Activated CD8-positive, alpha-beta memory T cell treated with anti-CD3 and anti-CD28 coated beads for 24 hours (primary cell): ENCODE measurements at regions not wholly inside any gene's neighbourhood (a gene's known extent, or its start where the extent isn't known, plus 50 kb on each side); places are given as distances from the start of the nearest gene placed in this dataset.

Source experiments
- DNase-seq: peaks from one replicate; pipeline ENCODE4 v3.0.0-alpha.2; 2020

DNA sequence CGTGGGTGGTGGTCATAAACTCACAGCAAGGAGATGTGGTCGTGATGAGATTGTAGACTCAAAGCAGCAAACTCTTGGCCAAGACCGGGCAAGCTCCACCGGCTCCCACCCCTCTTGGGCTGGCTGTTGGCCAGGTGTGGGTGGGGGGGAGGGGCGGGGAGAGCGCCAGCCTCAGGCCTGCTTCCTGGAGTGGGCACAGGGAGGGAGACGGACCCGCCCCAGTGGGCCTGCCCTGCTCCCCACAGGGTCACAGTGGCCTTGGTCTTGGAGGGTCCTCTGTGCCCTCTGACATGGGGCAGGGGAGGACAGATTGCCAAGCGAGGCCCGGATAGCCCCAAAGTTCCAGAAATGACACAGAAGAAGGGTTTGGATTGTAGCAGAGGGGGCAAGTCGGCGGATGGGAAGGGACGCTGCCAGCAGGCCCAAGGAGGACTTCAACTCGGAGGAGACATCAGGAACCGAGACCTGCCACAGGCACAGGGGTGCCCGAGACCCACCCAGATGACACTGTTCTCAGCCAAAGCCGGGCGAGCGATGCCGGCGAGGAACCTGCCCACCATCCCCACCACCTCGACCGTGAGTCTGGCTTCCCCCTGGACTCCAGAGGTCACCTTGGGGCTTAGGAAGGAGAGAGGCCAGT lies 85.4 kb upstream of the ACTRT2 start:
- DNase-seq: no peak

DNA sequence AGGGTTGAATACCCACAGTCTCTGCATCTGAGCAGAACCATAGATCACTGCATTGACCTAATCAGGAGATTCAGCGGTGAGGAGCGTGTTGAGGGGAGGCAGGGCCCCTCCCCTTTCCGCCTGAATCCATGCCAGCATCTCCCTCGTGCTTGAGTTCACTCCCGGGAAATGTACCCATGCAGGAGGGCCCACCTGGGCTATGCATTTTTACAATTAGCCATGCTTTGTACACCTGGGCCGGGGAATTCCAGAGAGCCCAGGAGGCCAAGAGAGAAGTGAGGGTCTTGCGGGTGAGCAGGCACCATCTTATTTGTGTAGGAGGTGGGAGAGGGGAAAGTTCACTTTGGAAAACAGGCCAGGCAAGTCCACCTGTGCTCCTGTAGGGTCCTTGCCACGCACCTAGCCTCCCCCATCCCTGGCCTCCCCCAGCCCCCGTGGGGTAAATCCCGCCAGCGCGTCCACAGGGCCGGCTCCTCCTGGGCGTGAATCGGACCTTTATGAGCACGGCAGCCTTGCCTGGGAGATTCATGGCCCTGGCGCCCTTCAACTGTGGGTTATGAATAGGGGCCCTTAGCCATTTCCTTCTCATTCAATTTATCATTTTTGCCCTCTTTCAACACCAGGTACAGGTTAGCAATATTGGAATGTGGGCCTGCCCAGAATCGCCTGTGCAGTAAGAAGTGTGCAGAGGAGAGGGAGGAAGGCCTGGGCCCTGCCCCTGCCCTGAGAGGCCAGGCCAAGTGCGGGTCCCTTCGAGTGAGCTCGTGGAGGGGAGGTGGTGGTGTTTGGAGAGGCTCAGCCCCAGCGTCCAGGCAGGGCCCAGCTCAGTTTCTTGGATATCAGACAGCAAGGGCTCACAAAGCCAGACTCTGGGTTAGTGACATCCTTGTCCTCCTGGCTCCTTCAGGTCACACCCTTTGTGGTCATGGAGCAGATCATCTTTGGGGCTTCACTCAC lies 84.4 kb upstream of the ACTRT2 start:
- no peak for DNase-seq

DNA sequence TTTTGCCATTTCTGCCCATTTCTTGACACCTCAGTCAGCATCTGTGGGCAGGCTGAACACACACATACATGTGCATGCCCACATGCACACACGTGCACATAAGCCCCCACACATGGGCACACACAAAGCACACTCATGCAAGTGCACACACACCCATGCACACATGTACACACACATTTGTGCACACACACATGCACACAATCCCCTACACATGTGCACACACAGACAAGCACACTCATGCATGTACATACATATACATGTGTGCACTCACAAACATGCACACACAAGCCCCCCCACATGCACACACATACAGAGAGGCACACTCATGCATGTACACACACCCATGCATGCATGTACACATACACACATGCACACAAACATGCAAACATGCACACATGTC lies 83.5 kb upstream of the ACTRT2 start:
- DNase-seq: no peak

DNA sequence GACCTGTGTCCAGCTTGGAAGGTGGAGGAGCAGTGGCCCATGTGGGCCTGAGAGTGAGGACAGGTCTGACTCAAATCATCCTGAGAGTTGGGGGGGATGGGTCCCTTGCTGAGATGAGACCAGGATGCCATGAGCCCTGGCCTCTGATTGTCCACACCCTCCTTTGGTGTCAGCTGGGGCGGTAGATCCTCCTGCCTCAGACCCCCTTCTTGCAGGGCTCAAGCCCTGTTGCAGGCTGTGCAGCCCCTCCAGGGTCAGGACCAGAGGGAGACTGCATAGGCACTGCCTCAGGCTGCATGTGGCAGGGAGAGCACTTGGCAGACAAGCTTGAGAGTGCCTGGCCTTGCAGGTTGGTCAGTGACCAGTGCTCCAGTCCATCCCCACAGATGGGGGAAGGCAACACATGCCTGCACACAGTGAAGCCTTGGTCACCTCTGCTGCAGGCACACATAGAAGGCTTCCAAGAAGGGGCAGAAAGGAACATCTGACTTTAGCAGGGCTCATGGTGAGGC lies 82.2 kb upstream of the ACTRT2 start:
- no peak for DNase-seq

DNA sequence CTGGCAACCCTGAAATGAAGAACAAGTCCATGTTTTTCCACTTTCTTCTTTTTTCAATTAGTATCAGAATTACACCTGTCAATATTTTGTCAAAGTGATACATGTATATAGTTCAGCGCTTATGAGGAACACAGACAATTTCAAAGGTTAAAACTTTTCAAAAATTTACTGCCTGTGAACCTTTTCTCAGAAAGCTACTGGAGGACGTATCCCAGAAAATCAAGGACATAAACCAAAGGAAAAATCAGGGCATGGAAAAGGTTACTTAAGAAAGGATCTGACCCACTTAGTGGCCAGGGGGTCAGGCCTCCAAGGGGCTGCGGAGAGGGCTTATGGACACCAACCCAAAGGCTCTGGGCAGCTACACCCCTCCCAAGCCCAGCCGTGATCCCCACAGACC lies 81.1 kb upstream of the ACTRT2 start:
- no peak for DNase-seq

DNA sequence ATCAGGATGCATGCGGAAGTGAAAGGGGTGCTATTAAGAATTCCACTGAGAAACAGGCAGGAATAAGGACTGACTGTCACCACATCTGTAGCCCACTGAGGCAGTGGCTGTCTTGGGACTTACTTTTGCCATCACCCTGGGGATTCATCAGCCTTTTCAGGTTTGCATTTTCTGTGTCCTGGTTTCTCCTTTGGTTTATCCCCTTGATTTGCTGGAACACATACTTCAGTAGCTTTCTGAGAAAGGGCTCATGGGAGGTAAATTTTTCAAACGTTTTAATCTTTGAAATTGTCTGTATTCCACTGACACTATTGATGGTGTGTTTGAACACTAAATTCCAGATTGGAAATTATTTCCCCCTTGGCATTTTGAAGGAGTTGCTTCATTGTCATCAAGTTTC lies 80.2 kb upstream of the ACTRT2 start:
- DNase-seq: no peak

DNA sequence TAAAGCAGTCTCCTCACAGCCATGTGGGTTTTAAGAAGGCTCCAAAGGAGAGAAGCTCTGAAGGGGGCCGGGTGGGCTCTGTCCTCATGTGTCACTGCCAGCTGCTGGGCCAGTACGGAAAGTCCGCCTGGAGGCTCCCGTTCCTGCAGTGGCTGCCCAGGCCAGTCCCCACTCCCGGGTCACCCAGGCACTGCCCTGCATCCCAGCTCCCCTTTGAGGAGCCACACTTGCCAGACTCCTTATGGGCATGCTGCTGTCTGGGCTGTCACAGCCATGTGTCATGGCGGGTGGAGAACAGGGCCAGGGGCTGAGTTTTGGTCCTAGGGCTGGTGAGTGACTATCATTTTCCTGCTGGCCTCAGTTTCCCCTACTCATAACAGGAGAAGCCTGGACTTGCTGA lies 79.4 kb upstream of the ACTRT2 start:
- no peak for DNase-seq

DNA sequence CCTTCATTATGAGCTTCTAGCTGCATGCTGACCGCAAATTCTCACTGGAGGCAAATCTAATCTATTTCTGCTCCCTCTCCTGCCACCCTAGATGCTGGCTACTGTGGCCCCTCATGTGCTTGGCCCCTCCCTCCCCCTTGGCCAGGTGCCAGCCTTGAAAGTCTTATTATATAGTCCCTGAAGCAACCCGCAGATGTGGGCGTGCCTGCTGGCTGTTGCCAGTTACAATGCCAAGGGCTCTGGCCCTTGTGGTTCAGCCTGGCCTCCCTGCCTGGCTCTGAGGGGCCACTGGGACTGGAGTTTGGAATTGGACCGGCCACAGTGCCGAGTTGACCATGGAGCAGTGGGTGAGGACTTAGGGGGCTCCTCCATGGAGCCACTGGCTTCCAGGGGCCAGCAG lies 78.9 kb upstream of the ACTRT2 start:
- DNase-seq: no peak

DNA sequence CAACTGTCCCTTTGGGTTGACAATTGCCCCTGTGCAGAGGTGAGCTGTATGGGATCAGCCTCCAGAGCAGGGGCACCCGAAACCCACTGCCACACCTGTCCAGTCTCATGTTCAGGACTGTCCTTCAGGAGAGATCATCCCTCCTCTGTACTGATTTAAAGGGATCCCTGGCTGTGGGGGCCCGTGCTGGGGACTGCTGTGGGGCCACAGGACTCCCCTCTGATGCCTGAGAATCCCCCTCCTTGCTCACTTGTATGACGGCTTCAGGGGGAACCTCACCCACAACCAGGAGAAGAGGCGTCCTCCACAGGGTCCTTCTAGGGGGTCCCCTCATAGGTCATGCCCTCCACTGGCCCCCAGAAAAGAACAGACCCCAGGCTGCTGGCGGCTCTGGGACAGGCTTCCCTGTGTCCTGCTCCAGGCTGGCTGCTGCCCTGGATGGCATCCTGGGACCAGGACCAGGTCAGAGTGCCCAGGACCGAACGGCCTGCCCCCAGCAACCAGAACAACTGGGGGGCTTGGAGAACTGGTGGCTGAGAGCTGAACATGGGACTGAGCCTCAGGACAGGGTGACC lies 77.5 kb upstream of the ACTRT2 start:
- DNase-seq: no peak

DNA sequence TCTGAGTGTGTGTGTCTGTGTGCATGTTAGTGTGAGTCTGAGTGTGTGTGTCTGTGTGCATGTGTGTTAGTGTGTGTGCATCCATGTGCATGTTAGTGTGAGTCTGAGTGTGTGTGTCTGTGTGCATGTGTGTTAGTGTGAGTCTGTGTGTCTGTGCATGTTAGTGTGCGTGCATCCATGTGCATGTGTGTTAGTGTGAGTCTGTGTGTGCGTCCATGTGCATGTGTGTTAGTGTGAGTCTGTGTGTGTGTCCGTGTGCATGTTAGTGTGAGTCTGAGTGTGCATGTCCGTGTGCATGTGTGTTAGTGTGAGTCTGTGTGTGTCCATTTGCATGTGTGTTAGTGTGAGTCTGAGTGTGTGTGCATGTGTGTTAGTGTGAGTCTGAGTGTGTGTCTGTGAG lies 76.6 kb upstream of the ACTRT2 start:
- DNase-seq: no peak

DNA sequence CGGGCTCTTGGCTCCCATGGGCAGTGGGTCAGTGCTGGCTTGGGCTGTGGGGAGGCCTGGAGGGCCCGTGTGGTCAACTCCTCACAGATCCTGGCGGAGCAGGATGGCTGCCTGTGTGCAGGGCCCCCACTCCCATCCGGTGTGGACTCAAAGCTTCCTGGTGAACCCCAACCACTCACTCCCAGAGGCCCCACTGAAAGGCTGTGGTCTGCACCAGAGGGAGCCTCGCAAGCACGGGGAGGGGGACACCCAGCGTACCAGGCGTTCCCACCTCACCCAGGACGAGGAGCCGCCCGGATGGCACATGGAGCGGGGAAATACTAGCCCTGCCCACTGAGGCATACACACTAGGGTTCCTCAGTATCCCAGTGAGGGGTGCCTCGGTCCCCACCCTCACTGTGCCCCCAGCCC lies 75.4 kb upstream of the ACTRT2 start:
- no peak for DNase-seq

DNA sequence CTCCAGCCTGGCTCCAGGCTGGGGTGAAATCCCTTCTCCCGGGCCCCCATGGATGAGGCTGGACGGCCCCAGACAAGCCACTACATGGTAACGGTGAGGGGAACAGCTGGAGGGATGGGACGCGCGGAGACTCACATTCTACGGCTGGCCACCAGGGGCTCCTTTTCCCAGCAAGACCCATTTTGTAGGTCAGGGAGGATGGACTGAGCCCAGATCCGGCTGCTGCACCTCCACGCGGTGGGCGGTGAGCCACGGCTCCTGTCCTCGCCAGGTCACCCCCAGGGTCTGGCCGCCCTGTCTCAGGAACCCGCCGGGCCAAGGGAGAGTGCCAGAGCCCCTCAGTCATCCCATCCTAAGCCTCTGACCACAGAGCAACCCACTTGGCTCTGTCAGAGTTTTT lies 75.0 kb upstream of the ACTRT2 start:
- DNase-seq: no peak

DNA sequence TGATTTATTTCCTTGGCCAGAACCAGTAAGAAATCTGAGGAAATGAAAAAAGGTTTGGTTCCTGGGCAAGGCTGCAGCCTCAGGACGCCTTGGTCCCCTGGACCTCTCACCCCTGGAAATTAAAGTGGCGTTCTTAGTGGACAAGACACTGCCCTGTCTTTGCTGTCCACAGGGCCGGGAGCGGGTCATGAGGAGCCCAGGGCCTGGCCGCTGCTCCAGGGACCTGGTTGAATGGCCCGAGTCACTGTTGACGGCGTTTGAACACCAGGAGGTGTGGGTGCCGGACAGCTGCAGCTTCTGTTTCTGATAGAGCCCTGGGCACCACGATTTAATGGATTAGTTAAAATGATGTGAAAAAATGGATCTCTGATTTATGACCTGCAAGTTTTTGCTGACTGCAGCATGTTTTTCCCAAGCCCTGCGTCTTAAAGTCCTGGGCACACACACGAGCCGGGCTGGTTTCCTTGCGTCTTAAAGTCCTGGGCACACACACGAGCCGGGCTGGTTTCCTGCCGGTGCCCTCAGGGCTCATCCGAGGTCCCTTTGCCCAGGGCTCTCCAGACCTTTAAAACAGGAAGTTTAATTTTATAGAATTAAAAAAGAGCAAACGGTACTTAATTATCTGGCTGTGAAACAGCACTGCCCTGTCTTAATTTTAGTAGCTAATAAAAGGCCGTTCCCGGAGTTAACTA lies 74.1 kb upstream of the ACTRT2 start:
- no peak for DNase-seq

DNA sequence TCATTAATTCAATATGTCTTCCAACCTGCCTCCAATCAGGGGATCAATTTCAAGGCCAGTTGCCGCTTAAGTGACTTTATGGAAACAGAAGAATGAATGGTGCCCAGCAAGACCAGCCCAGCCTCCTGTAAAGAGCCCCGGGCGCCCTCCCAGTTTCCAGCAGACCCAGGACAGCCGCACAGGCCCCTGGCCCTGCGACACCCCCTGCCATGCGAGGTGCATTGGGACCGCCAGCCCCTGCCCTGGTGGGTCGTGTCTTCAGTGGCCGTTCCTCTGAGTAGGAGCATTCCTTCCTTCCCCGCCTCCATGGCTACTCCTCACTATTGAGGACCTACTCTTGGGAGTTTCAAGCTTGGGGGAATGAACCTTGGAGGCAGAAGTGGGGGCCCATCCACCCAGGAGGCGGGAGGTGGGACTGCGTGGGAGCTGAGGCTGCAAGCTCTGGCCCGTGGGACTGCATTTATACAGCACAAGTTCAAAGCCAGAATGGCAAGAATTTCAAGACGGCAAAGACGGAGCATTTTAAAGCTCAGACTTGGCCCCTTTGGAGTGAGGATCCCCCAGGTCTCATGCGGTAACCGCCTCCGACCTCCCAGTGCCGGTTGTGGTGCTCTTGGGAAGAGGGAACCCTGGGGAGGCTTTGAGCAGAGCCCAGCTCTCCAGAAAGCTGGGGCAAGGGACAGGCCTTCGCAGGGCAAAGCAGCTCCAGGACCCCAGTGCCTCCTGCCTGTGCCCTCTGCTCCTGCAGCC lies 73.1 kb upstream of the ACTRT2 start:
- DNase-seq: no peak

DNA sequence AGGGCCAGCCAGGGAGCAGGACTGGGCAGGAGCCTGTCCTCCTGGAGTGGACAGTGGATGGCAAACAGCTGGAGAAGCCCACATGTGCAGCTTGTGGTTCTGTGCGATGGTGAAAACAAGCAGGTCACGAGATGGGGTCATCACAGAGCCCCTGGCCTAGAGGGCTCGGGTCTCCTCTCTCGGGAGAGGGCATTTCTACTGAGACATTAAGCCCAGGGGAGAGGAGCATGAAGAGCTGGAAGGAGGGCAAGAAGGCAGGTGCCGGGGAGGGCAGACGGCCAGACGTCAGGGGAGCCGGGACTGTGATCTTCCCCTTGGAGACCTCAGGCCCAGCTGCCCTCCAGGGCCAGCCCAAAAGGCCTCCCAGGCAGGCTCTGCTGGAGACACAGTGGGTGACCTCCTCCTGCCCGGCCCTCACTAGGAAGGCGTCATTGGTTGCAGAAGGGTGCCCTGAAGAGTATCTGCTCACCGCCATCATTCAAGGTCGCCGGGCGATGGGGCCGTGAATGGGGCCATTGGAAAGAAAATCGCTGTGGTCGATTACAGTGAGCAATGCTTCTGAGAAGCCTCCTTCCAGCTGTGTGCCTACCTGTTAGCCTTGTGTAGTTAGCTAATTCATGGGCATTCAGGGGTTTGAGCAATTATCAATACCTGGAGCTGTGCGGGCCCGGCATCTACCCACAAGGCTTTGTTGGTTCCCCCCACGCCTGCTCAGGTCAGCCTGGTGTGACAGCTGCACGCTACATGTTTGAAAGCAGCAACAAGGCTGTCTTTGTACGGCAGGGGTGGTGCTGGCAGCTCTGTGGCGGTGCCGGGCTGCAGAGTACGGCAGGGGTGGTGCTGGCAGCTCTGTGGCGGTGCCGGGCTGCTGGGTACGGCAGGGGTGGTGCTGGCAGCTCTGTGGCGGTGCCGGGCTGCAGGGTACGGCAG lies 72.3 kb upstream of the ACTRT2 start:
- no peak for DNase-seq

DNA sequence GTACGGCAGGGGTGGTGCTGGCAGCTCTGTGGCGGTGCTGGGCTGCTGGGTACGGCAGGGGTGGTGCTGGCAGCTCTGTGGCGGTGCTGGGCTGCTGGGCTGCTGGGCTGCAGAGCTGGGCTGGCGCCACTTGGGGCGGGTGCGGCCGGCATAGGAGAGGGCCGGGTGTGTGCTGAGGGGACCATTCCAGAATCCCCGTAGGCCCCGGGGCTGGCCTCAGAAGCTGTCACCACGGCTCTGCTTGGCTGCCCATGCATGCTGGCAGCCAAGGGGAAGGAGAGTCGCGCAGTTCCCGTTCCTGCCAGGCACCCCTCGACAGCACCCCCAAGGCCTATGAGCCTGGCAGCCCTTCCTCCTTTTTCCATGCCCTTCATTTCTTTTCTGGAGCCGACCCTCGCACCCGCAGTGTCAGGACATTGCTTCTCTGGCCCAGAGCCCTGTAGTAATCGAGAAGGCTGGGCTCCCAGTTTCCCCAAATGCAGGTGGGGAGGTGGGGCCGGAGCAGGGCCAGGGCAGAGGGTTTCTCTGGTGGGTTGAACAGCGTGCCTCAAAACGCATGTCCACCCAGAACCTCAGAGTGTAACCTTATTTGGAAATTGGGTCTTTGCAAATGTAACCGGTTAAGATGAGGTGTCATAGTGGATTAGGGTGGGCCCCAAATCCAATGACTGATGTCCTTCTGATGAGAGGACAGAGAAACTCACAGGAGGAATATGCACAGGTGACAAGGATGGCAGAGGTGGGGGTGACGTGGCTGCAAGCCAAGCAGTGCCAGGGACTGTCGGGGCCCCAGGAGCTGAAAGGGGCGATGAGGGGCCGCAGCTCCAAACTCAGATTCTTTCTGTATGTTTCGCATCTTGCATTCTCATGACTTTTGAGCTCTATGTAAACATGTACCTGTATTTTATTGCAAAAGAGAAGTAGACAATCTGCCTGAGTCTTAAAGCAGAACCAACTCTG lies 71.0 kb upstream of the ACTRT2 start:
- DNase-seq: no peak

DNA sequence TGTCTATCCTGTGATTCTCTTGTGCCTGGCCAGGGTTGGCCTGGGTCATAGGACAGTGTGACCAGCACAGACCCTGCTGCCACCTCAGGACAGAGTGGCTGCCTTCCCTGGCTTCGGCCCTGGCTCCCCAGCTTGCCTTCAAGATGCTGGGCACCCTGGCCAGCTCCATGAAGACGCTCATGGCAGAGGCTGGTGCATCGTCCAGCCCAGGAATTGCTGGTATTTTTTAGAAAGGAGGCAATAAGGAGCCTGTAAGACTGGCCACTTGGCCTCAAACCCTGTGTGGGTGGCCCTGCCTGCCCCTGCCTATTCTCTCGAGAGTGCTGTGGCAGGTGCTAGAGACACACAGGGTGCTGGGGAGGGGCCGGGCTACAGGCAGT lies 70.4 kb upstream of the ACTRT2 start:
- no peak for DNase-seq

DNA sequence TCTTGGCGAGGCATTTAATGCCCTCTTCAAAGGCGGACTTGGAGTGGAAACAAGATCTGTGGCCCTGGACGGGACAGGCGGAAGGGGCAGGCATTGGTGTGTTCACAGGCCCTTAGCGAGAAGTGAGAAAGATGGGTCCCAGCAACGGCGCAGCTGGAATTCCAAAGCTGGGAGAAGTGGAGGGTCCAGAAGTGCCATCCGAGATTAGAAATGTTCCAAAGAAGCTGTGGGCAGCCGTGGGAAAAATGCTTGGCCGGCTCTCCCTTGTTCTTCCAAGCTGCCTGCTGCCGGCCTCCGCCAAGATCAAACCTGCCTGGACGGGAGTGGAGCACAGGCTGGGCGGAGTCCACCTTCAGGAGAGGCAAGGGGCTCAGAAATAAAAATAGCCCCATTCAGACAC lies 69.4 kb upstream of the ACTRT2 start:
- DNase-seq: no peak

DNA sequence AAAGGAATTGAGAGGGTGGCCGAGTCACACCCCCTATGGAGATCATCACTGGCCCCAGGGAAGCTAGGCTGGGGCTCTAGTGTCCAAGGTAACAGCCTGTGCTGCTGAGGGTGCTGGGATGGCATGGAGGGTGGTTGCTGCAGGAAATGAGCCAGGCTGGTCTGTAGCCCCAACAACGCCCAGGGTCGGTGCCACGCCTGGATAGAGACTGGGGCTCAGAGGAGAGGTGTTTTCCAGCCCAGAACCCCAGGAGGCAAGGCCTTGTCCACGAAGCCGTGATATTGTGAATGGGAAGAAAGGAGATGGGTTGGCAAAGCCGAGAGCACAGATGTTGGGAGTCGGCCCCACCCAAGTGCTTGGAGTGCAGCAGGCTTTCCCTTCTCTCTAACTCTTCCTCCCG lies 68.9 kb upstream of the ACTRT2 start:
- DNase-seq: no peak

DNA sequence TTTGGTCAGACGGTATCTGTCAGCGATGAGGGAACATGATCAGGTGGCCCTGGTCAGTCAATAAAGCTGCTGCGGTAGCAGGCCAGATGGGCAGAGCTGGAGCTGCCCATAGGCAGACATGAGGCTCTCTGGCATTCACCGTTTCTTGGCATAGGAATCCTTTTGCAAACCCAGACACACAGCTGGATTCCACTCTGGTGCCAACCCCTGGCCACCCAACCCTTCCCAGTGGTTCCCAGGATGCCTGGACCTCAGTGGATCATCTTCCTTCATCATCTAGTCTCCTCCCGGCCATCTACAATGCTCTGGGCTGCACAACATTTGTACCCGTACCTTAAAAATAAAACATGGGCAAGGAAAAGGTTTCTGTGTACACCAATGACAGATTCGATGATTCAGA lies 68.3 kb upstream of the ACTRT2 start:
- DNase-seq: no peak
